HG02763 (cell line): ENCODE measurements at regions not wholly inside any gene's neighbourhood (a gene's known extent, or its start where the extent isn't known, plus 50 kb on each side); places are given as distances from the start of the nearest gene placed in this dataset.

ENCODE experiments used
- ATAC-seq: cut with Tn5 transposase; IDR thresholded peaks from one replicate; pipeline ENCODE4 v1.9.1; 2021; ENCODE audit warnings: mild to moderate bottlenecking, moderate library complexity; ENCODE audit not compliant: unreplicated experiment

- ATAC-seq, result no peak
Observed at GRCh38 chrX:39516427-39516841, 581.3 kb downstream of the BCOR start.

GRCh38 chrX:39518476-39519029, 579.2 kb downstream of the BCOR start:
- no peak for ATAC-seq

- ATAC-seq, result no peak
Observed at GRCh38 chrX:39519030-39519488, 578.7 kb downstream of the BCOR start.

DNA sequence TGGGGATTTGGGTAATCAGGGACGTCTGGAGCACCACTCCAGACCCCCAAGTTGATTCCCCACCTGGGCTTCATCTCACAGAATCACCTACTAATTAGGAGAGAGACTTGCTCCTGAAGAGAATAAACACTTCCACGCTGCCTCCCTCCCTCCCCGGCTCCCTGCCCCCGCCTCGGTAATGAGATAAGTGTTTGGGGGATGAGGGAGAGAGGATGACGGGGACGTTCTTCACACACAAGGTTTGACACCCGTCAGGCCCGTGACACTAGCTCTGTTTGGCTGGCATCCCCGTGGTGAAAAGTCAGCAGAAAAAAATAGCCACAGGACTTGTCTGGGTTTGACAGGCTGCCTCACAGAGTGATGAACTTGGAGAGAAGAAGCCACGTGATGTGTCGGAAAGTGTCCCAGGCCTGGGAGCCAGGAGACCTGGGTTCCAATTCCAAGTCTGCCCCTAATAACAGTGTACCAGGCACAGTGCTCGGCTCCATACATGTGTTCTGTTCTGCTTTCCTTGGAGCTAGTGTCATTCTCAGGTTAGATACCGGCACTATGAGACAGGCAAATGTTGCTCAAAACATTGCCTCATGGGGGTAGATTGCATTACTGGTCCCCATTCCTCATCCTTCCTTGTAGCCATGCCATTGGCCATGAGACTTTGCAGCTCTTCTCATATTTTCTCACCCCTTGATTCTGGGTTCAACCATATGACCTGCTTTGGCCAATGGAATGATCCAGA, 578.0 kb downstream of the BCOR start:
- ATAC-seq, result no peak

DNA sequence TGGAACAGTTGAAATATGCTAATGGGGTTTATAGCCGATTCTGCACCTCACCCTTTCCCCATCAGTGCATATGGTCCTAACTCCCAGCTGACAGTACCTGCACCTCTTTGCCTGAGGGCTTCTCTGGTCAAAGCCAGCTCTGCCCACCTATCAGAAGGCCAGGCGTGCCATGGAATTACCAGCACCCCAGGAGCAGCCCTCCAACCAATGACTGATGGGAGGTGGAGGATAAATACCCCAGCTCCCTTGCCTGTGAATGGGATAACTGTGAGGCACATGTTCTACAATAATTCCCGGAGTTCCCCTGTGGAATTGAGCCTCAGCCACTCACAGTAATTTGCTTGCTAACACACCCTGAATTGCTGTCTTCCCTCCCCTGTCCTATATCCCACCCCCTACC, 572.0 kb downstream of the BCOR start:
- no peak for ATAC-seq

- ATAC-seq, result no peak
Observed at GRCh38 chrX:39527025-39527424, 570.7 kb downstream of the BCOR start.

GRCh38 chrX:39528161-39528916, 569.4 kb downstream of the BCOR start:
- ATAC-seq, result no peak

DNA sequence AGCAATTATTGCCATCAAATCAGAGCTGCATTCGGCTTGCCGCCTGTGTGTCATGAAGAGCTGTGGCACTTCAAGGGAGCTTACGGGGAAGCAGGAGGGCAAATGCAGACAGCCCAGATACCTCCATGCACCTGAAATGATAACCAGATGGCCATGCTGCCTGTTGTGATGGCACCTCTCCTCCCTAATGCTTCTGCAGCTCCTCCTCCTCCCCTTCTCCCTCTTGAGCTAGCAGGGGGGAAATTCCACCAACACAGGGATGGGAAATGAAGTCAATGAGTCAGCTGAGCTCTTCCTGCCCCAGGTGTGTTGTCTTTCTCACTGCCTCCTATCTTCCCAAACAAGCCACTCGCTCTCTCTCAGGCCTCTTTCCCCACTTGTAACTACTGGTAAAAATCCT, 565.0 kb downstream of the BCOR start:
- no peak for ATAC-seq

DNA sequence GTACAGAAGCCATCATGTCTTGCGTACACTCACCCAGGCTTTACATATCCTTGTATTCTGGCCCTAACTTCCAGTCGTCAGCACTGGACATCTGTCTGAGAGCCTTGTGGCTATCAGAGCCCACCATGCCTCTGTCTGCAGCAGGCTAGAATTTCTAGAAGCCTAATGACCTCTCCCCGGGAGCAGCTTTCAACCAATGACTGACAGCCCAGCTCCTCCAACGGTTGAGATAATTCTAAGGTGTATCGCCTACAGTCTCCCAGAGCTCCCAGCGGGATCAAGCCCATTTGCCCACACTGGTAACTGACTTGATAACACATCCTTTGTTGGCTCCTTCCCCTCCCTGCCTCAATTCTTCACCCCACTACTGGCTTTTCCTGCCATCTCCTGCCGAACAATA, 562.8 kb downstream of the BCOR start:
- no peak for ATAC-seq

- no peak for ATAC-seq
Observed at GRCh38 chrX:39536211-39536610, 561.5 kb downstream of the BCOR start.

GRCh38 chrX:39541881-39542280, 555.9 kb downstream of the BCOR start:
- no peak for ATAC-seq

DNA sequence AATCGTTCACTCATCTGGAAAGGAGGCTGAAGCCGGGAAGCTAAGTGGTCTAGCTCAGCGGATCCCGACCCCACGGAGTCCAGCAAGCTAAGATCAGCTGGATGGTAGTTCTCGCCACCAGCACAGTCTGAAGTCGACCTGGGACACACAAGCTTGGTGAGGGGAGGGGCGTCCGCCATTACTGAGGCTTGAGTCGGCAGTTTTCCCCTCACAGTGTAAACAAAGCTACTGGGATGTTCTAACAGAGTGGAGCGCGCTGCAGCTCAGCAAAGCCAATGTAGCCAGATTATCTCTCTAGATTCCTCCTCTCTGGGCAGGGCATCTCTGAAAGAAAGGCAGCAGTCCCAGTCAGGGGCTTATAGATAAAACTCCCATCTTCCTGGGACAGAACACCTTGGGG, 555.4 kb downstream of the BCOR start:
- ATAC-seq, result no peak

- ATAC-seq, result no peak
Observed at GRCh38 chrX:39550795-39551361, 546.9 kb downstream of the BCOR start.

DNA sequence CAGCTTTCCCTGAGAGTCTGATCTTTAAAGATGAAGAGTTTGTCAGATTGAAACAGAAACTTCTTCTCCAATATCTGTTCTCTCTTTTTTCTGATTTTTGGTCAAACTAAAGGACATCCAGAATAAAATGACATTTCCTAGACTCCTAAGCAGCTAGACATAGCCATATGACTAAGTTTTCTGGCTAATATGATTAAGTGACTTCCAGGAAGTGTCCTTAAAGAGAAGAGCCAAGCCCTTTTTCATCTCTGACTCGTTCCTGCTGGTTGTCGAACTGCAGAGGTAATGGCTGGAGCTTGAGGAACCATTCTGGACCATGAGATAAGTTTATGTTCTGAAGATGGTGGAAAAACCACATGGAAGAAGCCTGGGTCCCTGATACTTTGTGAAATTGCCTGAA, 546.0 kb downstream of the BCOR start:
- no peak for ATAC-seq

DNA sequence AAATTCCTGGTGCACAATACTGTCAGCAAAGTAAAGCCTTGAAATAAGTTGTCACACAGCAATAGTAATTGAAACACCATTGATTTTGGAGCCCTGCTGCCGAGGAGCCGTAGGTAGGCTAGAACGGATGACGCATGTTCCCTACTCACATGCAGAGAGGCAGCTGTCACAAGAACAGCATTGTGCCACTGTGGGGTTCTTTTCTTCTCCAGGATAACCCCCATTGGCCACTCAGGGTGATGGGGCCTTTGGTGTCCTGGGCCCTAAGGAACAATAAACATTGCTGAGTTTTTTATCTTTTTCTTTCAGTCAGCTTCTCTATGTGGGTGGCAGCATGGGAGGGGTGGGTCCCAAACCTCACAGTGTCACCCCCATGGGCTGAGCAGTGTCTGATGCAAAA, 542.3 kb downstream of the BCOR start:
- ATAC-seq, result no peak

GRCh38 chrX:39556056-39556455, 541.7 kb downstream of the BCOR start:
- ATAC-seq, result no peak

GRCh38 chrX:39559229-39559628, 538.5 kb downstream of the BCOR start:
- no peak for ATAC-seq

DNA sequence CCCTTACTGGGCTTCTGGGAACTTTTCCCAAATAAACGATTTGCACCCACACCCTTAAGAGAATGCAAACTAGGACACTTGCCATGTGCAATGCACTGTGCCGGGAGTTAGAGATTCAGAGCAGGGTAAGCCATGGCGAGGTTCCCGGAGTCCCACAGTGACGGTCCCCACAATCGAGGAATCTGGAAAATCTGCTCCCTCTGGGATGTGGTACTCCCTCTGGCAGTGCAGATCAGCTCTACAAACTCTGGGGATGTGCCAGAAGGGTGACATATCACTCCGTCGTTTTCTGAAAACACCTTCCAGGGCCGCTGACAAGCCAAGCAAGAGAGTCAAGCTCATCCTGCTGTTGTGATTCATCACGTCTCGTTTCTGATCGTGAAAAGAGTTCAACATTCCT, 537.5 kb downstream of the BCOR start:
- ATAC-seq, result no peak

GRCh38 chrX:39563178-39563577, 534.6 kb downstream of the BCOR start:
- no peak for ATAC-seq

DNA sequence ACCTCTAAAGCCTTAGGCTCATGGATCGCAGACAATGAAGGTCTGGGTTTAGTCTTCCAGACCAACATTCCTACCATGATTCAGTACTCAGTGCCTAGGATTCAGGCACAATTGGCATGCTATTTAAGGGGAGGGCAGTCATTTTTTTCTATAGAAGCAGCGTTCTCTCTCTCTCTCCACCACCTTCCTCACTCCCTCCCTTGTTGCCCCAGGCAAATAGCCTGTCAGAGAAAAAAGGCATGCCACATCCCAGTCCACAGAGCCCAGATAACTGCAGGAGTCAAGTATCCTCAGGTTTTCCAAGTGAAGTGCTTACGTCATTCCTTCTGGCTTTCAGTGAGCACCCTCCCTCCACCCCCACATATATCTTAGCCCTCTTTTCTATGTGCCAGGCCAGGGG, 533.0 kb downstream of the BCOR start:
- ATAC-seq, result no peak

GRCh38 chrX:39574178-39574577, 523.6 kb downstream of the BCOR start:
- no peak for ATAC-seq
